OCI-LY1 (cell line): ENCODE measurements at regions not wholly inside any gene's neighbourhood (a gene's known extent, or its start where the extent isn't known, plus 50 kb on each side); places are given as distances from the start of the nearest gene placed in this dataset.

Experiments
- H2AFZ ChIP-seq: fragments of 200-600 bp; sonication (generic), shearing (Covaris generic); 2 replicates; pipeline ENCODE4 v1.6.0; 2014; ENCODE audit warnings: antibody characterized with exemption, mild to moderate bottlenecking, low read length
- H3F3A ChIP-seq: fragments of 200-600 bp; sonication (generic), shearing (Covaris generic); 2 replicates; pipeline ENCODE4 v1.6.0; 2014; ENCODE audit warnings: mild to moderate bottlenecking, antibody characterized with exemption, low read length, moderate library complexity; ENCODE audit not compliant: insufficient read depth
- H3K27ac ChIP-seq: fragments of 200-600 bp; sonication (generic); 2 replicates; pipeline ENCODE4 v1.5.1; 2014; ENCODE audit warnings: low read length, mixed run types, mild to moderate bottlenecking, low read depth; ENCODE audit not compliant: poor library complexity, severe bottlenecking
- H3K27me3 ChIP-seq: fragments of 200-600 bp; sonication (generic); 2 replicates; pipeline ENCODE4 v1.6.0; 2014; ENCODE audit warnings: antibody characterized with exemption, mild to moderate bottlenecking, low read length, moderate library complexity; ENCODE audit not compliant: insufficient read depth
- H3K36me3 ChIP-seq: fragments of 200-600 bp; sonication (generic); 2 replicates; pipeline ENCODE4 v1.6.1; 2014; ENCODE audit warnings: mild to moderate bottlenecking, antibody characterized with exemption, low read length, moderate library complexity, mixed read lengths; ENCODE audit not compliant: insufficient read depth
- H3K4me1 ChIP-seq: fragments of 200-600 bp; sonication (generic); 2 replicates; pipeline ENCODE4 v1.5.1; 2014; ENCODE audit warnings: mild to moderate bottlenecking, low read length, moderate library complexity; ENCODE audit not compliant: insufficient read depth, severe bottlenecking
- H3K4me2 ChIP-seq: fragments of 200-600 bp; sonication (generic), shearing (Covaris generic); 2 replicates; pipeline ENCODE4 v1.6.1; 2014; ENCODE audit warnings: low read length
- H3K4me3 ChIP-seq: fragments of 200-600 bp; sonication (generic); 2 replicates; pipeline ENCODE4 v1.5.1; 2014; ENCODE audit warnings: low read length, low read depth, mild to moderate bottlenecking, mixed read lengths; ENCODE audit not compliant: poor library complexity, severe bottlenecking
- H3K79me2 ChIP-seq: fragments of 200-600 bp; shearing (Covaris generic); 2 replicates; pipeline ENCODE4 v1.6.1; 2016; ENCODE audit warnings: mixed run types, low read length, mixed read lengths; ENCODE audit not compliant: insufficient read depth
- H3K9ac ChIP-seq: fragments of 200-600 bp; sonication (generic), shearing (Covaris generic); 2 replicates; pipeline ENCODE4 v1.6.1; 2014; ENCODE audit warnings: mild to moderate bottlenecking, low read length, mixed read lengths
- H3K9me2 ChIP-seq: fragments of 200-600 bp; sonication (generic), shearing (Covaris generic); 2 replicates; pipeline ENCODE4 v1.6.1; 2014; ENCODE audit warnings: low read depth, mild to moderate bottlenecking, low read length, mixed read lengths
- H3K9me3 ChIP-seq: fragments of 200-600 bp; shearing (Covaris generic); 2 replicates; pipeline ENCODE4 v1.6.1; 2014; ENCODE audit warnings: low read length, mixed read lengths
- H4K20me1 ChIP-seq: fragments of 200-600 bp; sonication (generic), shearing (Covaris generic); 2 replicates; pipeline ENCODE4 v1.6.0; 2016; ENCODE audit warnings: mild to moderate bottlenecking, low read length; ENCODE audit not compliant: insufficient read depth
- EZH2 ChIP-seq: fragments of 200-600 bp; sonication (generic), shearing (Covaris generic); IDR thresholded peaks from 2 replicates; pipeline ENCODE4 v1.8.0; 2017; ENCODE audit warnings: borderline replicate concordance, mixed run types, mild to moderate bottlenecking, antibody characterized with exemption, low read length, moderate library complexity, mixed read lengths
- TF ChIP-seq, protein P1 (sequence below): fragments of 200-600 bp; sonication (generic), shearing (Covaris generic); IDR thresholded peaks from 2 replicates; pipeline ENCODE4 v1.5.1; 2017; ENCODE audit warnings: mild to moderate bottlenecking, antibody characterized with exemption, low read length, moderate library complexity, mixed read lengths

GRCh38 chr3:178465260-178466180, 70.7 kb upstream of the KCNMB2 start:
- Histone ChIP-seq H3K79me2 (no peaks in the 10 kb centered on the region), H3F3A (no peaks in the 10 kb centered on the region), H3K4me1 (no peaks in the 10 kb centered on the region), H4K20me1 (no peaks in the 10 kb centered on the region), H3K9me2 (no peaks in the 10 kb centered on the region), H3K27ac (no peak overlapping the region), H3K27me3 (no peaks in the 10 kb centered on the region), H3K9ac (no peak overlapping the region), H3K36me3 (no peaks in the 10 kb centered on the region), H2AFZ (no peak overlapping the region), H3K4me3 (no peak overlapping the region), H3K4me2 (no peak overlapping the region), H3K9me3 (no peaks in the 10 kb centered on the region)
- TF ChIP-seq, protein P1, sequence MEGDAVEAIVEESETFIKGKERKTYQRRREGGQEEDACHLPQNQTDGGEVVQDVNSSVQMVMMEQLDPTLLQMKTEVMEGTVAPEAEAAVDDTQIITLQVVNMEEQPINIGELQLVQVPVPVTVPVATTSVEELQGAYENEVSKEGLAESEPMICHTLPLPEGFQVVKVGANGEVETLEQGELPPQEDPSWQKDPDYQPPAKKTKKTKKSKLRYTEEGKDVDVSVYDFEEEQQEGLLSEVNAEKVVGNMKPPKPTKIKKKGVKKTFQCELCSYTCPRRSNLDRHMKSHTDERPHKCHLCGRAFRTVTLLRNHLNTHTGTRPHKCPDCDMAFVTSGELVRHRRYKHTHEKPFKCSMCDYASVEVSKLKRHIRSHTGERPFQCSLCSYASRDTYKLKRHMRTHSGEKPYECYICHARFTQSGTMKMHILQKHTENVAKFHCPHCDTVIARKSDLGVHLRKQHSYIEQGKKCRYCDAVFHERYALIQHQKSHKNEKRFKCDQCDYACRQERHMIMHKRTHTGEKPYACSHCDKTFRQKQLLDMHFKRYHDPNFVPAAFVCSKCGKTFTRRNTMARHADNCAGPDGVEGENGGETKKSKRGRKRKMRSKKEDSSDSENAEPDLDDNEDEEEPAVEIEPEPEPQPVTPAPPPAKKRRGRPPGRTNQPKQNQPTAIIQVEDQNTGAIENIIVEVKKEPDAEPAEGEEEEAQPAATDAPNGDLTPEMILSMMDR, result no peak
- no peak for TF ChIP-seq EZH2

- no peaks in the 10 kb centered on the region for H3K27me3 ChIP-seq
- no peak for TF ChIP-seq EZH2
- TF ChIP-seq, protein P1, result no peak
- no peaks in the 10 kb centered on the region for H3K4me1 ChIP-seq
- H3K9me2 ChIP-seq, result no peaks in the 10 kb centered on the region
- H3K27ac ChIP-seq, result no peak overlapping the region
- H2AFZ ChIP-seq, result no peak overlapping the region
- H3F3A ChIP-seq, result no peaks in the 10 kb centered on the region
- H3K9ac ChIP-seq, result no peak overlapping the region
- H3K36me3 ChIP-seq, result no peaks in the 10 kb centered on the region
- no peaks in the 10 kb centered on the region for H3K79me2 ChIP-seq
- H4K20me1 ChIP-seq, result no peaks in the 10 kb centered on the region
- H3K9me3 ChIP-seq, result no peaks in the 10 kb centered on the region
- H3K4me2 ChIP-seq, result no peak overlapping the region
- H3K4me3 ChIP-seq, result no peak overlapping the region
These were observed 63.3 kb upstream of the KCNMB2 start for GRCh38 chr3:178472941-178473340.

DNA sequence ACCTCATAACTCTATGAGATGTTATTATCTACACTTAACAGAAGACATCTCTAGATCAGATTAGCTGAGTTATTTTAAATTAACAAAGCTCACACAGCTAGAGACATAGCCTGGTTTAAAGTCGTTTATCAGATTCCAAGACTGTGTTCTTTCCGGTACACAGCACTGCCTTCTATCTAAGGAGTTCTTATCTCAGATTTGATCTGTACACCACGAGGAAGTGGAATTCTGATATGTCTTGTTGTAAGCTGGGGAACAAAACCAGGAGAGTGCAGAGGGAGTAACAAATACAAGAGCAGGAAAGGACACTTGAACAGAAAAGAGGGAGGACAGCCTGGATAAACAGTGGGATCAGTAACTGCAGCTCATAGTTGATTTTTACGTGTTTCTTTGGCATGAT, 61.7 kb upstream of the KCNMB2 start:
- Histone ChIP-seq H3K36me3 (no peaks in the 10 kb centered on the region), H2AFZ (no peak overlapping the region)

More for the DNA sequence above, 61.7 kb upstream of the KCNMB2 start:
- no peaks in the 10 kb centered on the region for H3K9me3 ChIP-seq
- no peak overlapping the region for H3K4me3 ChIP-seq
- H3K9me2 ChIP-seq, result no peaks in the 10 kb centered on the region
- H4K20me1 ChIP-seq, result no peaks in the 10 kb centered on the region
- no peaks in the 10 kb centered on the region for H3F3A ChIP-seq
- TF ChIP-seq EZH2, result no peak
- TF ChIP-seq, protein P1, result no peak
- no peaks in the 10 kb centered on the region for H3K79me2 ChIP-seq
- H3K9ac ChIP-seq, result no peak overlapping the region
- no peak overlapping the region for H3K4me2 ChIP-seq
- no peaks in the 10 kb centered on the region for H3K27me3 ChIP-seq
- H3K4me1 ChIP-seq, result no peaks in the 10 kb centered on the region
- no peak overlapping the region for H3K27ac ChIP-seq
